H1 (cell line): ENCODE measurements at regions not wholly inside any gene's neighbourhood (a gene's known extent, or its start where the extent isn't known, plus 50 kb on each side); places are given as distances from the start of the nearest gene placed in this dataset.

Experiments
- SAP30 ChIP-seq: fragments of 300-600 bp; sonication (generic); IDR thresholded peaks from 2 replicates; pipeline ENCODE4 v1.7.1; 2012; ENCODE audit warnings: low read length, moderate library complexity, mild to moderate bottlenecking, inconsistent platforms; ENCODE audit not compliant: insufficient read depth, insufficient replicate concordance
- TAF7 ChIP-seq: optimal IDR thresholded peaks from 2 replicates; pipeline ENCODE3; 2011; ENCODE audit warnings: low read depth, mild to moderate bottlenecking, inconsistent platforms, low read length, moderate library complexity, borderline replicate concordance
- TBP ChIP-seq: IDR thresholded peaks from 2 replicates; pipeline ENCODE4 v1.6.1; 2011; ENCODE audit warnings: low read depth, low read length, improper control_type of control experiment

DNA sequence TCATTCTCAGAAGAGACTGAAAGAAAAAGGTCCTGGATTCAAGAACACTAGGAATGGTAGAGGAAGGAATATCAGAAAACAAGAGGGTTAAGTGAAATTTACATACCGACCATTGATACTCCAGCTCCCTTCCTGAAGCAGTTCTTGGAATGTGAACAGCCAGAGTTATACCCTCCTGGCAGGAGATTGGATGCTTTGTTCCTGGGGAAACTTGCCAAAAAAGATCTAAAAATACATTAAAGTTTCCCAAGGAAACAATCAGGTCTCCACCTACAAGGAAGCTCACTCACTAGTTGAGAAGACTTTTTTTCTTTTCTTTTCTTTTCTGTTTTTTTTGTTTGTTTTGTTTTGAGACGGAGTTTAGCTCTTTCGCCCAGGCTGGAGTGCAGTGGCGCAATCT, 91.1 kb downstream of the HLX start (continued):
- TF ChIP-seq TAF7: no peak
- no peak for TF ChIP-seq TBP
- TF ChIP-seq SAP30: no peak
